ENCODE measurements at regions not wholly inside any gene's neighbourhood (a gene's known extent, or its start where the extent isn't known, plus 50 kb on each side); places are given as distances from the start of the nearest gene placed in this dataset.

GRCh38 chr10:23877791-23878320 lies 331.1 kb upstream of the KIAA1217 start:
- CTCF ChIA-PET (ENCODE audit: partially characterized antibody) = no interaction called here
- Histone ChIP-seq H3K9me3 (ENCODE audit: insufficient read depth in 2 of 2, low read depth in 1 of 2, low read length in 1 of 2) (no peaks in the 10 kb centered on the region), H3K14ac (ENCODE audit: insufficient read length) (no peak overlapping the region), H3K36me3 (ENCODE audit: control insufficient read depth in 2 of 4, insufficient read depth in 4 of 4, low read length in 3 of 4) (no peaks in the 10 kb centered on the region), H3K4ac (replicated peaks; ENCODE audit: insufficient read length, low read depth, low read length) (no peak overlapping the region), H4K5ac (ENCODE audit: insufficient read length, low read depth, low read length) (no peak overlapping the region), H3K27me3 (replicated peaks in 1 of 4; ENCODE audit: control insufficient read depth in 3 of 4, extremely low read depth in 1 of 4, insufficient read depth in 3 of 4, low read length in 3 of 4) (no peaks in the 10 kb centered on the region), H3K23me2 (ENCODE audit: low read depth, low read length) (no peaks in the 10 kb centered on the region), H3K56ac (replicated peaks; ENCODE audit: insufficient read length, low read depth, low read length) (no peak overlapping the region), H3K27ac (ENCODE audit: low read depth, low read length) (no peak overlapping the region), H3K79me2 (ENCODE audit: control insufficient read depth in 1 of 2, insufficient read depth in 2 of 2, low read length in 2 of 2) (no peaks in the 10 kb centered on the region), H3K4me2 (ENCODE audit: insufficient read depth in 1 of 2, low read depth in 2 of 2, low read length in 2 of 2) (no peak overlapping the region), H2BK15ac (ENCODE audit: low read length) (no peak overlapping the region), H3K9ac (replicated peaks in 1 of 4; ENCODE audit: extremely low read depth in 1 of 4, low read depth in 3 of 4, low read length in 3 of 4) (no peak overlapping the region), H2AFZ (ENCODE audit: low read length) (0 out of 2 replicates have a peak overlapping the region, but pooled peaks have one; percentile 2), H3K4me1 (replicated peaks in 1 of 4; ENCODE audit: control insufficient read depth in 3 of 4, insufficient read depth in 4 of 4, low read length in 3 of 4) (no peaks in the 10 kb centered on the region), H4K20me1 (replicated peaks in 1 of 2; ENCODE audit: control insufficient read depth in 1 of 2, insufficient read depth in 2 of 2, low read length in 2 of 2) (no peaks in the 10 kb centered on the region), H4K8ac (ENCODE audit: extremely low read depth, insufficient read depth, low read length) (no peak overlapping the region), H3K79me1 (ENCODE audit: low read depth, low read length) (no peaks in the 10 kb centered on the region), H2BK120ac (replicated peaks; ENCODE audit: low read depth, low read length) (no peak overlapping the region), H3K23ac (ENCODE audit: insufficient read length) (no peak overlapping the region), H2BK5ac (ENCODE audit: low read depth, low read length) (no peak overlapping the region), H2BK20ac (ENCODE audit: low read length) (no peak overlapping the region), H4K91ac (replicated peaks; ENCODE audit: insufficient read length, low read length) (no peak overlapping the region), H2BK12ac (ENCODE audit: low read depth, low read length) (no peak overlapping the region), H3K18ac (ENCODE audit: extremely low read depth, low read length) (no peak overlapping the region), H2AK5ac (ENCODE audit: low read depth, low read length) (no peak overlapping the region), H3K4me3 (ENCODE audit: extremely low read depth in 1 of 4, insufficient read depth in 2 of 4, low read depth in 3 of 4, low read length in 4 of 4) (no peak overlapping the region)
- FAIRE-seq (no peak), DNase-seq (ENCODE audit: low read depth in 1 of 2, low spot score in 2 of 2) (no peak)
- WGBS, 2 experiments (ENCODE audit: extremely low coverage in 1 of 2, insufficient coverage in 1 of 2, insufficient read length in 1 of 2, insufficient replicate concordance in 2 of 2, low coverage in 1 of 2, low lambda C conversion rate in 2 of 2, missing lambda C conversion rate in 1 of 2) = 93% methylated on average over 10 of the region's 10 CpGs; no CpG with 5 or more reads in 1 of the 2 experiments
- POLR2A ChIA-PET (ENCODE audit: partially characterized antibody) = no interaction called here
- TF ChIP-seq SIX5 (IDR thresholded peaks at IDR 0.05; ENCODE audit: low read depth, low read length) (no peak), TAF1 (IDR thresholded peaks at IDR 0.05; ENCODE audit: low read depth, low read length) (no peak), RNF2 (IDR thresholded peaks at IDR 0.05; ENCODE audit: borderline replicate concordance, low read depth, low read length, missing control alignments, poor library complexity, severe bottlenecking) (no peak), SUZ12 (IDR thresholded peaks at IDR 0.05; ENCODE audit: low read length) (no peak), ZNF274 (IDR thresholded peaks at IDR 0.05; ENCODE audit: borderline replicate concordance, extremely low read depth, low read length) (no peak), SP1 (IDR thresholded peaks at IDR 0.05; ENCODE audit: low read depth, low read length) (no peak), BRCA1 (IDR thresholded peaks at IDR 0.05; ENCODE audit: low read depth, low read length) (no peak), KDM4A (IDR thresholded peaks at IDR 0.05; ENCODE audit: low read depth, low read length, severe bottlenecking) (no peak), USF2 (IDR thresholded peaks at IDR 0.05; ENCODE audit: low read length) (no peak), GABPA (IDR thresholded peaks at IDR 0.05; ENCODE audit: borderline replicate concordance, insufficient read depth, low read length) (no peak), GTF2F1 (IDR thresholded peaks at IDR 0.05; ENCODE audit: borderline replicate concordance, low read depth, low read length) (no peak), POLR2AphosphoS5 (IDR thresholded peaks at IDR 0.05; ENCODE audit: low read depth, low read length) (no peak), EZH2 (IDR thresholded peaks at IDR 0.05; ENCODE audit: low read depth, low read length, severe bottlenecking) (no peak)
